Islet of Langerhans (tissue), 1 donor: ENCODE measurements at regions not wholly inside any gene's neighbourhood (a gene's known extent, or its start where the extent isn't known, plus 50 kb on each side); places are given as distances from the start of the nearest gene placed in this dataset.
"Not testable (repeated sequence)": the region's sequence is repeated elsewhere in the genome, so short reads cannot be mapped to it uniquely, and the experiment has no call there.

Source experiments
- FAIRE-seq: peaks from one replicate; lab custom pipeline; 2011; peaks lifted over from hg19 to GRCh38; lab: Jason Lieb, UNC

GRCh38 chr6:6815732-6816131 lies 227.2 kb downstream of the LY86 start:
- no peak for FAIRE-seq

GRCh38 chr6:6816716-6817115 lies 228.2 kb downstream of the LY86 start:
- FAIRE-seq: no peak

- no peak for FAIRE-seq
These were observed 229.6 kb downstream of the LY86 start for GRCh38 chr6:6818078-6818639.

GRCh38 chr6:6820641-6821238 lies 232.2 kb downstream of the LY86 start:
- no peak for FAIRE-seq

GRCh38 chr6:6821639-6822261 lies 233.2 kb downstream of the LY86 start:
- no peak for FAIRE-seq

DNA sequence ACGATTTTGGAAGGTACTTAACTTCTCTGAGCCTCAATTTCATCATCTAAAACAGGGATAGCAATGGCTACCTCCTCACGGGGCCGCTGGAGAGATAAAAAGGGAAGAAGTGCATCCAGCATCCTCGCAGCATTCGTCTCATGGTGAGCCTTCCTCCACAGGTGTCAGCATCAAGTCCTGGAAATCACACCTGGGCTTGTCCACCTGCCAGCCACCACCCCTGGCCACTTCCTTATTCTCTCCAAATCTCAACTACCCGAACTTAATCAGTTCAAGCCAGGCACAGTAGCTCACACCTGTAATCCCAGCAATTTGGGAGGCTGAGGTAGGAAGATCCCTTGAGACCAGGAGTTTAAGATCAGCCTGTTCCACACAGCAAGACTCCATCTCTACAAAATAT lies 234.5 kb downstream of the LY86 start:
- no peak for FAIRE-seq

DNA sequence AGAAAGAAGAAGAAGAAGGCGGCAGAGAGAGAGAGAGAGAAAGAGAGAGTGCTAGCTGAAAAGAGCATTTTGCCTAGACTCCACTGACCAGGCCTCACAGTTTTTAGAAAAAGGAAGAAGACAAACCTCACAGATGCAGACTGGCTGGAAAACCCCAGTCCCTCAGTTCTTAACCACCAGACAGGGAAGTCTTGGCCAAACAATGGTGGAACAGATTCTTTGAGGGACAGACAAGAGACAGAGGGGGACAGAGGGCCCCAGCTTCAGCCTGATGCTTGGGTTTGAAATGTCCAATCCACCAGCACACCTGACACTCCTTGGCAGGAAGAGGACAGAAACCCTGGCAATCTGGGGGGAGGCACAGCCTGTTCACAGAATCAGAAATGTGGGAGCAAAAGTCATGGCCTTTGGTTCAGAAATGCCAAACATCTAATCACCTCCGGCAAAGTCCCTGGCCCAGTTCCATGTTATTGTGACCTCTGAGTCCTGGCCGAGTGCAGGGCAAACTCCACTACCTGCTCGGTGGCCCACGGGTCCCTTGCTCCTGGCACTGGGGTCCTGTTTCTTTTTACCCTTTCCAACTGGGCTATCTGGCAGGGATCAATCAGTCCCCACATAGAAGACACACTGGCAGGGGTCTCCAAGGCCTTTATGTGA lies 235.2 kb downstream of the LY86 start:
- FAIRE-seq: no peak

DNA sequence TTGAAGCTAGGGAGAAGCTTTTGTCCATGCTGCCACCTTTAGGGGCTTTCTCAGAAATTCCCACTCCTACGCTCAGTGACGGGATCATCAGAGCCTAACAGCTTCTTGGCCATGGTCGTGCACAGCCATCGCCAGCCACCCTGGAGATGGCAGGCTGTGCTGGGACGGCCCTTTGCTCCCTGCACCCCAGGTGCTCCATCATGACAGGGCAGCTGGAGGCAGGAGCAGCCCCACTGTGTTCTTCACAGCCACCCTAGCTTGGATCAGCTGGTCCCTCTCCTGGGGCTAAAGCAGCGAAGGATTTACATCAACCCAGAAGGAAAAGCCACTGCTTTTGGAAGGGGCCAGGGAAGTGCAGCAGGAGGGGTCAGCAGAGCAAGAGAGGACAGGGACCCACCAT lies 235.9 kb downstream of the LY86 start:
- FAIRE-seq: no peak

- no peak for FAIRE-seq
These were observed 236.8 kb downstream of the LY86 start for GRCh38 chr6:6825193-6825784.

DNA sequence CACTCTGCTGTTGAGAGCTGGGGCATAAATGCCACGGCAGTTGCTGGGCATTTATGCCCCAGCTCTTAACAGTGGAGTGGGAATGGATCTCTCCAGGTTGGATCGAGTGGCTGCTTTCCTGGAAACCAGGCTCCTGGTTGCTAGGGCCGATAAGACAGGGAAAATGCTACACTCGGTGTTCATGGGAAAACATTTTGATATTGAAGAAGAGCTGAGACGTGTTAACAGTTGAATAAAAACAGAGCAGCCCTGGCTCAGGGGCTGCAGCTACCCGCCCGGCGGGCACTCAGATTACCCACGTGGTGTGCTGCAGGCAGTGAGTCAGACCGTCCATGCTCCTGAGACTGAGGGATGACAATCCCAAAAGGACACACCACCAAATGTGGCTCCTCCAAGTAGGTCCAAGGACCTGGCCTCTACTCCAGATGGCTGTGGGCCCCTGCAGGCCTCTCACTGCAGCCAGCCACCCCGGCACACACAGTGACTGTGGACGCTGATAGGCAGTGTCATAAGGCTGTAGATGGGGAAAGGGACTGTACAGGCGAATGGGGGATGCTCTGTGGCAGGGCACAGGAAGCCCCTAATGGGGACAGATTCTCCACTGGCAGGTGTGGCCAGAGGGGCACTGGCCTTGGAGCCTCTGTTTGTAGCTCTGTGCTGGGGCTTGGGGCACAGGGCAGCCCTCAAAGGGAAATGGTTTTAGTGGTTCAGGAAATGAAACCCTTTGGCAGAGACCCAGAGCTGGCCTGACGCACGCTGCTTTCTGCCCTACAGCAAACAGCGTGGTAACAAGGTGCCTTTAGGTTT lies 237.8 kb downstream of the LY86 start:
- FAIRE-seq: no peak

- FAIRE-seq: no peak
These were observed 238.4 kb downstream of the LY86 start for GRCh38 chr6:6826961-6827360.

DNA sequence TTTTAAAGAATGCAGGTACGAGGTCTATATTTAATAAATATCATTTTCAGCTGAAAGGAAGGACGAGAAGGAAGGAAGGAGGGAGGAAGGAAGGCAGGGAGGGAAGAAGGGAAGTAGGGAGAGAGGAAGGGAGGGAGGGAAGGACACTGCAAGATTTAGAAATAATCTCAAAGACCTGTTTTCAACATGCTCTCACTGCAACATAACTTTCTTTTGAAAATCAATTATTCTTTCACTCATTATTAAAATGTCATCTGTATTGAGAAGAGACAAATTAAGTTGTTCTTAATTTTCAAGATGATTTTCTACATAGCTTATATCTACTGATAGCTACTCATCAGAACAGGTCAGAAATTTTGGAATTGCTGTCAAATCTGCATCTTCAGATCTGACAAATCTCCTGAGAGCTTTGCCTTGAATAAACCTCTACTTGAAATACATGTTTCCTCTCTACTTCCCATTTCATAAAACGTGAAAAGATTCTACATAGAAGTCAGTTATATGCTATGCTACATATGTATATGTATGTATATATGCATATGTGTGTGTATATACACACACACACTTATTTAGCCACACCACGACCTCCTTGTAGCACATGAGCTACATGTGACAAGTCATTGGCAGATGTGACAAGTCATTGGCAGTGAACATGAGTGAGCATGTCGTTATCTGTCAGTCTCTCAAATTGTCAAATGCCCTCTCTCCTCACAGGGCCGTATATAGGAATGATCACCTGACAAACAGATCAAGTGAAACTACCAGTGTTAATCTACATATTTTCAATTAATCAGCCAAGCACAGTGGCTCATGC lies 241.6 kb downstream of the LY86 start:
- FAIRE-seq: no peak

- FAIRE-seq: not testable (repeated sequence)
These were observed 242.2 kb downstream of the LY86 start for GRCh38 chr6:6830686-6831063.

DNA sequence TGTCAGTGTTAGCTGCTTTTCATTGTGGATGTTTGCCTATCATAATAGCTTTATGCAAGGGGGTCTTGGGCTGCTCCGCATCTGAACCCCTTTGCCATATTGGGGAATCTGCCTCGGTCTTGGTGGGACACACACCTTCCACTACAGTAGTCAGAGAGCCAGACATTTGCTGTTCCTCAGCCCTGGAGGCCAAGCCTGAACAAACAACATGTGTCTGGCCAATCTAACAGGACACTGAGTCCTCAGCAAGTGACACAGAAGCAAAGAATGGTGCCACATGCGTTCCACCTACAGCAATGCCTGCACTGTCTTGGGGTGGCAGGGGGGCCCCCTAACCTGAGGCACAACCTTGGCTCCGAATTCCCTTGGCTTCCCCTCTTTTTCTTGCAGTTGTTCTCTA lies 243.9 kb downstream of the LY86 start:
- no peak for FAIRE-seq

DNA sequence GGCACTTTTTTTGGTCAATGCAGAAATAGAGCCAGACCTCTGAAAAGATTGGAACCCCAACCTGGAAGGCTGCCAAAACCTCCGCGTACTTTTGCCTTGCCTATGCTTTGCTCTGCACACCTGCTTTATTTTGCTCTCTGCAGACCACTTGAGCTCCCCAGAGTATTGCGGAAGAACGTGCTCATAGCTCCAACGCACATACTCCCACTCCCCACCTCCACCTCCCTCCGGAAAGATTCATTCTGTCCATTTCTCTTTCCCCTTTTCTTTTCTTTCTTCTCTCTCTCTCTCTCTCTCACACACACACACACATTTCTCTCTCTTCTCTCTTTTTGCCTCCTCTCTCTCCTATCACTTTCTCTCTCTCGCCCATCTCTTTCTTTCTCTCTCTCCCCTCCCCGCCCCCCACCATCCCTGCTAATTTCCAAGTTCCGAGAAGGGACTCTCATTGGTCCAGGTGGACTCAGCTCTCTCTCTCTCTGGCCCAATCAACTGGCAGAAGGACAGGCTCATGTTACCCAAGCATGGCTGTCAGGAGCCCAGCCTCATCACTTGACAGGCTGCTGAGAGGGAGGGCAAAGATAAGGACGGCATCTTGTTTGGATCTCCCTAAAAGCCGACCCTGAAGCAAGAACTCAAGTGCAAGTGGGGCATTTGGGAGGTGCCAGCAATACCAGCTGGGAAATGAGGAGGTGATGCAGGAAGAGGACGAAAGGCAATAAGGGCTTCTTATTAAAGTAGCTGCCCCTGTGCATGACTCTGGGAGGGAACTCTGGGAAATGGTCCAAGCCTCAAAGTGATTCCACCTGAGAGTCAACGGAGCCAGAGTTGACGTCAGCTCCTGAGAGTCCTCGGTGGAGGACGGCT lies 246.1 kb downstream of the LY86 start:
- no peak for FAIRE-seq

- FAIRE-seq: peak; percentile 55
These were observed 246.6 kb downstream of the LY86 start for GRCh38 chr6:6835223-6835503.

- FAIRE-seq: no peak
These were observed 248.3 kb downstream of the LY86 start for GRCh38 chr6:6836609-6837406.

GRCh38 chr6:6837541-6838080 lies 249.1 kb downstream of the LY86 start:
- no peak for FAIRE-seq

DNA sequence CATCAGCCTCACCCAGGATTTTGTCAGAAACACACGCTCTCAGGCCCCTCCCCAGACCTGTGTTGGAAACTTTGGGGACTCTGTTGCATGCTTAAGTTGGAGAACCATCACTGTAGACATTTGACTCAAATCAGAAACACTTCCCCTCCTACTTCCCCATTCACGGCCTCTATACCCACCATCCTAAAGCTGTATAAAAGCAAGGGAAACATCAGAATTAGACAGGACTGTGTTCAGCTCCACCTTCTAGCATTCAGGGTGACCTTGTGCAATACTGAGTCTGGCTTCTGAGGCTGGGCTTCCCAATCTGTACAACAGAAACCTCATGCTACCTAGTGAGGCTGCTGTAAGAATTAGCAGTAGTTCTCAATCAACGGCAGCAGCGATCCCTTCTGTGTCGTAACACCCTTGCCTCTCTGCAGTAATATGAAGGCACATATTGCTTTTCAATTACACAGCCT lies 252.3 kb downstream of the LY86 start:
- no peak for FAIRE-seq

GRCh38 chr6:6841571-6841970 lies 253.1 kb downstream of the LY86 start:
- FAIRE-seq: no peak
